DMS153 (cell line): ENCODE measurements at regions not wholly inside any gene's neighbourhood (a gene's known extent, or its start where the extent isn't known, plus 50 kb on each side); places are given as distances from the start of the nearest gene placed in this dataset.
"Not testable (repeated sequence)": the region's sequence is repeated elsewhere in the genome, so short reads cannot be mapped to it uniquely, and the experiment has no call there.

Experiments used
- DNase-seq: peaks from one replicate; lab custom pipeline; 2025; lab: John Stamatoyannopoulos, UW

- no peak for DNase-seq
Measured at GRCh38 chr16:7962091-7962879, 628.0 kb downstream of the TMEM114 start.

- DNase-seq: no peak
Measured at GRCh38 chr16:7957151-7957550, 624.5 kb downstream of the RBFOX1 start.

DNA sequence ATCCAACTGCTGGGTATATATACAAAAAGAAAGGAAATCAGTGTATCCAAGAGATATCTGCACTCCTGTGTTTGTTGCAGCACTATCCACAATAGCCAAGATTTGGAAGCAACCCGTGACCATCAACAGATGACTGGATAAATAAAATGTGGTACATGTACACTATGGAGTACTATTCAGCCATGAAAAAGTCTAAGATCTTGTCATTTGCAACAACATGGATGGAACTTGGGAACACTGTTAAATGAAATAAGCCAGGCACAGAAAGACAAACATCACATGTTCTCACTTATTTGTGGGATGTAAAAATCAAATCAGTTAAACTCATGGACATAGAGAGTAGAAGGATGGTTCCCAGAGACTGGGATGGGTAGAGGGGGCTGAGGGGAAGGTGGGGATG lies 620.7 kb downstream of the RBFOX1 start:
- no peak for DNase-seq

- DNase-seq: no peak
Measured at GRCh38 chr16:7946142-7946541, 613.5 kb downstream of the RBFOX1 start.

- no peak for DNase-seq
Measured at GRCh38 chr16:7938175-7938574, 605.5 kb downstream of the RBFOX1 start.

GRCh38 chr16:7921345-7921744 lies 588.7 kb downstream of the RBFOX1 start:
- DNase-seq: no peak

GRCh38 chr16:7919782-7920181 lies 587.1 kb downstream of the RBFOX1 start:
- no peak for DNase-seq

GRCh38 chr16:7914748-7915147 lies 582.1 kb downstream of the RBFOX1 start:
- DNase-seq: no peak

DNA sequence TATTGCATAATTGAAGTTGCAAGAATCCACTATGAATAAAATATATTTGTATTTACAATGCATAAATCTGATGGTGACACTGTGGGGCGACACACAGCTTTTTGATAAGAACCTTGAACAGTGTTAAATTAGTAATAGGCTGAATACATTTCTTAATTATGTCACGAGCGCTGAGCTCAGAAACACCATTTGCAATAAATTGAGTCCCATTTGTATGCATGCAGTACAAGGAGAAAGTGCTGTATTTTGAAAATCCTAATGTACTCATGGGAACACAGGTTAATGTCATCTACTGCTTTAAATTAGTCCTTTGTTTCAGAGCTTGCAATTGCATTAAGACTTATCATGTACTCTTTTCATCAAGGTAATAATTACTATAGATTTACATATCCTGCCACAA lies 579.5 kb downstream of the RBFOX1 start:
- no peak for DNase-seq

- no peak for DNase-seq
Measured at GRCh38 chr16:7910116-7910515, 577.5 kb downstream of the RBFOX1 start.

DNA sequence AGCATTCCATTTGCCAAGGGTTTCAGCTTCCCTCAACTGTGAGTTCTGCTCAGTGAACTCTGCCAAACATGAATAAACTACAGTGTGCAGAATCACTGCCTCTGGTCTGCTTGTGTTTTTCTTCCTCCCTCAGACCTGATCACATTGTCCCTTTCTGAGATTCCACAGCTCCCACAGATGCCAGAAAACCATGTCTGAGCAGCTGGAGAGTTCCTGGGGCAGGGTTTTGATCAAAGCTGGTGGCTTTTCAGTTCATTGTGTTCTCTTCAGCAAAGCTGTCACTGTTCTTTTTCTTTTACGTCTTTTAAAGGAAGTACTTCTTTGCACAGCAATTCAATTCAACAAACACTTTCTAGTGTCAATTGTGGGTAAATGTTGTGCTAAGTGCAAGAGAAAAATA lies 555.8 kb downstream of the RBFOX1 start:
- DNase-seq: no peak

- DNase-seq: no peak
Measured at GRCh38 chr16:7887316-7887715, 554.7 kb downstream of the RBFOX1 start.

- DNase-seq: no peak
Measured at GRCh38 chr16:7871979-7872378, 539.3 kb downstream of the RBFOX1 start.

DNA sequence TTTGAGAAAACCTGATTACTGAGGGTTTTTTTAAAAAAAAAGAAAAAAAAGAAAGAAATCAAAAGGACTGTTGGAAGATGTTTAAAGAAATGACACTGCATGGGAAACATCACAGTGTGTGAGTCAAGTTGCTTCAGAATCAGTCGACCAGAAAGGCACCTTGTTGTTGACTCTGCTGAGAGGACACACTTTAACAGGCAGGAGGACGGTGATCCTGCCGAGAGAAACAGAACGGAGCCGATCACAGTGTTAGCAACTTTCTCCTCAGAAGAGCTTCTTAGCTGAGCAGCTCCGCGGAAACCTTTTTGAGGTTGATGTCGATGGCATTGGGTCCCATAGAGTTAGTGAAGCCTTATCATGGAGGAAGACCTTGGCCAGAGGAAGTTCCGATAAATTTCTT lies 538.7 kb downstream of the RBFOX1 start:
- no peak for DNase-seq

- DNase-seq: no peak
Measured at GRCh38 chr16:7867831-7868230, 535.2 kb downstream of the RBFOX1 start.

DNA sequence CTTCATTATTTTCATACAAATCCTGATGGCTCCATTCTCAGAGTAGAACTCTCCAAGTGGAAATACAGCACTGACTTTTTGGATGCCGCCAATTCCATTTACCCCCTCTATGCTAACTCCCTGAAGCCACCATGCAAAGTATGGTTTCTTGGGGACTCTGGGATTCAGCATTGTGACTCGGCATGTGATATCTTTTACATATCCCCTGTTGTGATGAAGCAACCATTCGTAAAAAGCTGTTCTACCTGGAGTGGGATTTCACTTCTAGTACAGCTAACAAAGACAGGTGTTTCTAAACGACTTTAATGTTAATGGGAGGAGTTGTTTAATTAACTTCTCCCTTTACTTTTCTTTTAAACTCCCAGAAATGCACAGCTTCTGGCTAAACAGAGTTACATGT lies 533.5 kb downstream of the RBFOX1 start:
- no peak for DNase-seq

DNA sequence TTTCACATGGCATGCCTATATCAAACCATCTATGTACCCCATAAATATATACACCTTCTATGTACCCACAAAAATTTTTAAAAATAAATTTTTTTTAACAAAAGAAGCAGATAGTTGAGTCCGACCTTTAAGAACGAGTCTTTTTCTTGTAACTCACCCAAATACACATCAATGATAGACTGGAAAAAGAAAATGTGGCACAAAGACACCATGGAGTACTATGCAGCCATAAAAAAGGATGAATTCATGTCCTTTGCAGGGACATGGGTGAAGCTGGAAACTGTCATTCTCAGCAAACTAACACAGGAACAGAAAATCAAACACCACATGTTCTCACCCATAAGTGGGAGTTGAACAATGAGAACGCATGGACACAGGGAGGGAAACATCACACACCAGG lies 532.7 kb downstream of the RBFOX1 start:
- DNase-seq: not testable (repeated sequence)

- DNase-seq: no peak
Measured at GRCh38 chr16:7861891-7862582, 529.4 kb downstream of the RBFOX1 start.

- no peak for DNase-seq
Measured at GRCh38 chr16:7853197-7853596, 520.6 kb downstream of the RBFOX1 start.

- no peak for DNase-seq
Measured at GRCh38 chr16:7849841-7850240, 517.2 kb downstream of the RBFOX1 start.

DNA sequence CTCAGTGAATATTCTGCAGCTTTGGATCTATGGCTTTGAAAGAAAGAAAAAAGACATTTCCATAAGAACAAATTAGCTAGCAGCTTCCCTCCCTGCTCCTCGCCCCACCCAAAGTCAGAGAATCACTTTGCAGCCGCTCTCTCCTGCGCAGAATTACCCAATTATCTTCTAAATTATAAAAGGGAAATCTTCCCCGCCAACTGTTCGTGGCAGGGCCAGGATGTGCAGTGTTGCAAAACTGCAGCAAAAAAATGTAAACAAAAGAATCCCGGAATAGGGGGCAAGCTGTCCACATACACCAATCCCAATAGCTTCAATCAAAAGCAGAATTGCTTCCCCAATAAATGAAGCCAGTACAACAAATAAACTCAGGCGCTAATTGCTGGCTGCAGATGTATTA lies 510.6 kb downstream of the RBFOX1 start:
- DNase-seq: no peak

DNA sequence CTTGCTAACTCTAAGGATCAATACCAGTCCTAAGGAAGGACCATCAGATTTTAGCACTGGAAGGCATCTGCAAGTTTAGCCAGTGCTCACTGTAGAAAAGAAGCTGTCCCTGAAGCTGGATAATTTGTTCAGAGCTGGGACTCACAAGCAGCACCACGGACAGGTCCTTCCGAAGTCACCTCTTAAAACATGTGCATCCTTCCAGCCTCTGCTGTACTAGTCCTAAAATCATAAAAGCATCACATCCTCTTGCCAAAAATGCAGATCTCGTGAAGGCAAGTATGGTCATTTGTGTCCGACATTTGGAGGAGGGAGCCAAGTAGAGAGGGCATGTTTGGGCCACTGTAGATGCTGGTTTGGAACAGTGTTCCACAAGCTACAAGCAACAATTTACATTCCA lies 506.9 kb downstream of the RBFOX1 start:
- DNase-seq: no peak

- no peak for DNase-seq
Measured at GRCh38 chr16:7834771-7835431, 502.3 kb downstream of the RBFOX1 start.
